HUES64 (cell line): ENCODE measurements at regions not wholly inside any gene's neighbourhood (a gene's known extent, or its start where the extent isn't known, plus 50 kb on each side); places are given as distances from the start of the nearest gene placed in this dataset.

Experiments used
- H3K27ac ChIP-seq: 2 replicates; pipeline ENCODE4 v1.7.0; 2013; ENCODE audit warnings: low read depth, low read length, inconsistent platforms
- H3K27me3 ChIP-seq: 2 replicates; pipeline ENCODE4 v1.6.1; 2013; ENCODE audit warnings: mild to moderate bottlenecking, low read length; ENCODE audit not compliant: insufficient read depth
- H3K36me3 ChIP-seq: 2 replicates; pipeline ENCODE4 v1.6.1; 2013; ENCODE audit warnings: mild to moderate bottlenecking, low read length; ENCODE audit not compliant: insufficient read depth
- H3K4me1 ChIP-seq: 2 replicates; pipeline ENCODE4 v1.6.1; 2013; ENCODE audit warnings: mild to moderate bottlenecking, low read length, moderate library complexity; ENCODE audit not compliant: insufficient read depth
- H3K4me3 ChIP-seq: 2 replicates; pipeline ENCODE4 v1.5.1; 2013; ENCODE audit warnings: mild to moderate bottlenecking, low read length, moderate library complexity
- H3K9ac ChIP-seq: 2 replicates; pipeline ENCODE4 v1.6.1; 2013; ENCODE audit warnings: mild to moderate bottlenecking, low read depth, low read length
- H3K9me3 ChIP-seq: 2 replicates; pipeline ENCODE4 v1.6.1; 2013; ENCODE audit warnings: low read depth, low read length; ENCODE audit not compliant: insufficient read depth
- WGBS: fragments of 150-250, 120-280 bp; methylation state at CpG from one replicate; pipeline ENCODE4 v1.1.7; 2013; ENCODE audit warnings: missing lambda C conversion rate; 5-methylcytosine and 5-hydroxymethylcytosine counted together

- Histone ChIP-seq H3K9me3 (peaks cover 11% of the 10 kb centered on the region; the same call in 1 of the 2 replicates), H3K9ac (no peak overlapping the region), H3K4me1 (no peaks in the 10 kb centered on the region), H3K27ac (no peak overlapping the region), H3K36me3 (no peaks in the 10 kb centered on the region), H3K27me3 (no peaks in the 10 kb centered on the region), H3K4me3 (no peak overlapping the region)
- 59% methylated on average over 2 of the region's 2 CpGs for WGBS
Observed at GRCh38 chr7:89914711-89915110, 239.6 kb upstream of the STEAP1 start.

- Histone ChIP-seq H3K27ac (no peak overlapping the region), H3K9me3 (peaks cover 8% of the 10 kb centered on the region), H3K36me3 (no peaks in the 10 kb centered on the region), H3K9ac (no peak overlapping the region), H3K27me3 (no peaks in the 10 kb centered on the region), H3K4me3 (no peak overlapping the region), H3K4me1 (no peaks in the 10 kb centered on the region)
- WGBS: 95% methylated on average over 1 of the region's 2 CpGs
Observed at GRCh38 chr7:89926194-89926593, 228.1 kb upstream of the STEAP1 start.

- Histone ChIP-seq H3K4me1 (no peaks in the 10 kb centered on the region), H3K4me3 (no peak overlapping the region), H3K9me3 (peaks cover 8% of the 10 kb centered on the region), H3K27me3 (no peaks in the 10 kb centered on the region), H3K27ac (no peak overlapping the region), H3K36me3 (no peaks in the 10 kb centered on the region), H3K9ac (no peak overlapping the region)
- WGBS: 88% methylated on average over 6 of the region's 6 CpGs
Observed at GRCh38 chr7:89926701-89927100, 227.6 kb upstream of the STEAP1 start.

GRCh38 chr7:89927762-89928161 lies 226.5 kb upstream of the STEAP1 start:
- Histone ChIP-seq H3K9me3 (peaks cover 8% of the 10 kb centered on the region), H3K27me3 (no peaks in the 10 kb centered on the region), H3K36me3 (no peaks in the 10 kb centered on the region), H3K9ac (no peak overlapping the region), H3K27ac (no peak overlapping the region), H3K4me1 (no peaks in the 10 kb centered on the region), H3K4me3 (no peak overlapping the region)
- WGBS: 35% methylated on average over 1 of the region's 1 CpG

GRCh38 chr7:89928451-89928850 lies 225.8 kb upstream of the STEAP1 start:
- H3K4me3 ChIP-seq: no peak overlapping the region

GRCh38 chr7:89934101-89934500 lies 220.2 kb upstream of the STEAP1 start:
- Histone ChIP-seq H3K4me1 (no peaks in the 10 kb centered on the region), H3K9ac (no peak overlapping the region), H3K36me3 (no peaks in the 10 kb centered on the region), H3K27me3 (no peaks in the 10 kb centered on the region), H3K27ac (no peak overlapping the region), H3K9me3 (peaks cover 5% of the 10 kb centered on the region), H3K4me3 (no peak overlapping the region)
- WGBS: 50% methylated on average over 1 of the region's 1 CpG

More at GRCh38 chr7:89928451-89928850, 225.8 kb upstream of the STEAP1 start:
- Histone ChIP-seq H3K9me3 (peaks cover 8% of the 10 kb centered on the region), H3K27ac (no peak overlapping the region), H3K4me1 (no peaks in the 10 kb centered on the region), H3K27me3 (no peaks in the 10 kb centered on the region), H3K9ac (no peak overlapping the region), H3K36me3 (no peaks in the 10 kb centered on the region)
- WGBS: 86% methylated on average over 1 of the region's 1 CpG

- H3K9me3 ChIP-seq: peaks cover 21% of the 10 kb centered on the region
- no peaks in the 10 kb centered on the region for H3K4me1 ChIP-seq
- 71% methylated on average over 3 of the region's 3 CpGs for WGBS
- no peaks in the 10 kb centered on the region for H3K27me3 ChIP-seq
- no peak overlapping the region for H3K4me3 ChIP-seq
- H3K36me3 ChIP-seq: no peaks in the 10 kb centered on the region
- H3K27ac ChIP-seq: no peak overlapping the region
- H3K9ac ChIP-seq: no peak overlapping the region
Observed at GRCh38 chr7:89943525-89944050, 210.7 kb upstream of the STEAP1 start.

GRCh38 chr7:89958525-89959068 lies 195.7 kb upstream of the STEAP1 start:
- Histone ChIP-seq H3K27ac (no peak overlapping the region), H3K4me3 (no peak overlapping the region), H3K4me1 (no peaks in the 10 kb centered on the region)

GRCh38 chr7:89966067-89966664 lies 188.1 kb upstream of the STEAP1 start:
- no peaks in the 10 kb centered on the region for H3K27me3 ChIP-seq
- H3K36me3 ChIP-seq: no peaks in the 10 kb centered on the region
- peaks cover 7% of the 10 kb centered on the region for H3K9me3 ChIP-seq
- H3K9ac ChIP-seq: no peak overlapping the region
- no peak overlapping the region for H3K27ac ChIP-seq
- no peaks in the 10 kb centered on the region for H3K4me1 ChIP-seq
- no peak overlapping the region for H3K4me3 ChIP-seq
- WGBS: 82% methylated on average over 4 of the region's 4 CpGs

More at GRCh38 chr7:89958525-89959068, 195.7 kb upstream of the STEAP1 start:
- Histone ChIP-seq H3K27me3 (no peaks in the 10 kb centered on the region), H3K9me3 (peaks cover 16% of the 10 kb centered on the region), H3K9ac (no peak overlapping the region), H3K36me3 (no peaks in the 10 kb centered on the region)

- Histone ChIP-seq H3K27me3 (no peaks in the 10 kb centered on the region), H3K9ac (no peak overlapping the region), H3K9me3 (peaks cover 7% of the 10 kb centered on the region; the same call in 1 of the 2 replicates), H3K4me3 (no peak overlapping the region), H3K27ac (no peak overlapping the region), H3K36me3 (no peaks in the 10 kb centered on the region), H3K4me1 (no peaks in the 10 kb centered on the region)
- 86% methylated on average over 1 of the region's 2 CpGs for WGBS
Observed at GRCh38 chr7:89975577-89975976, 178.7 kb upstream of the STEAP1 start.

- Histone ChIP-seq H3K9ac (no peak overlapping the region), H3K4me3 (no peak overlapping the region), H3K27me3 (peaks cover 5% of the 10 kb centered on the region), H3K36me3 (no peaks in the 10 kb centered on the region), H3K27ac (no peak overlapping the region), H3K4me1 (peaks cover 10% of the 10 kb centered on the region), H3K9me3 (0 out of 2 replicates have a peak, but pooled peaks cover 7% of the 10 kb centered on the region)
- WGBS: 40% methylated on average over 3 of the region's 3 CpGs
Observed at GRCh38 chr7:89987665-89988064, 166.6 kb upstream of the STEAP1 start.
